Stomach (tissue), 4 donors: ENCODE measurements at regions not wholly inside any gene's neighbourhood (a gene's known extent, or its start where the extent isn't known, plus 50 kb on each side); places are given as distances from the start of the nearest gene placed in this dataset.

Experiments
- EP300 ChIP-seq: sonication (generic); formaldehyde crosslinking; IDR thresholded peaks from one replicate; pipeline ENCODE4 v1.6.1; 2017; ENCODE audit warnings: antibody characterized with exemption
- POLR2A ChIP-seq, 4 donors: fragments of 450-650 bp; IDR thresholded peaks; one replicate each; pipeline ENCODE4 v1.6.1; 2016; ENCODE audit warnings: antibody characterized with exemption in 4 of 4, control low read depth in 2 of 4, mild to moderate bottlenecking in 1 of 4, moderate library complexity in 1 of 4
- POLR2AphosphoS5 ChIP-seq, 3 donors: sonication (generic); formaldehyde crosslinking; IDR thresholded peaks; one replicate each; pipeline ENCODE4 v1.6.1; 2016; ENCODE audit warnings: antibody characterized with exemption in 3 of 3
- TF ChIP-seq, protein P1 (sequence below), 7 experiments: fragments of 450-650 bp in 4 of 7; fragments of 200-600 bp in 3 of 7; sonication (generic) in 3 of 7; IDR thresholded peaks; one replicate each; pipeline ENCODE4 v1.5.1; 2016 to 2019; ENCODE audit warnings: antibody characterized with exemption in 7 of 7, control low read depth in 2 of 7, mild to moderate bottlenecking in 1 of 7

DNA sequence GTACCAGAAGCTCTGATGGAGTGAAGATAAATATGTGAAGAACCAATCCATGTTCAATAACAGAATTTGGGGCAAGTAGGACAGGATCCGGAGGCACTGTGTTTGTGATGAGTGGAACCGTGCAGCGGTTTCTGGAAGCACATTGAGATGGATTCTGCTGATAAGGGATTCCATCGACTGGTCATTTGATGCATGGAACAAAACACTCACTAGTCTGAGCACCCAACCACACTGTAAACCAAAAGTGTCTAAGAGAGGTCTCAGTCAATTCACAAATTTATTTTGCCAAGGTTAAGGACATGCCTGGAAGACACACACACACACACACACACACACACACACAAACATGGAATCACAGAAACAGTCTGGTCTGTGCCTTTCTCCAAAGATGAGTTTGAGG is 459.5 kb downstream of the FBXO15 start:
- no peak for TF ChIP-seq POLR2A (IDR thresholded peaks at IDR 0.05)
- TF ChIP-seq, protein P1, sequence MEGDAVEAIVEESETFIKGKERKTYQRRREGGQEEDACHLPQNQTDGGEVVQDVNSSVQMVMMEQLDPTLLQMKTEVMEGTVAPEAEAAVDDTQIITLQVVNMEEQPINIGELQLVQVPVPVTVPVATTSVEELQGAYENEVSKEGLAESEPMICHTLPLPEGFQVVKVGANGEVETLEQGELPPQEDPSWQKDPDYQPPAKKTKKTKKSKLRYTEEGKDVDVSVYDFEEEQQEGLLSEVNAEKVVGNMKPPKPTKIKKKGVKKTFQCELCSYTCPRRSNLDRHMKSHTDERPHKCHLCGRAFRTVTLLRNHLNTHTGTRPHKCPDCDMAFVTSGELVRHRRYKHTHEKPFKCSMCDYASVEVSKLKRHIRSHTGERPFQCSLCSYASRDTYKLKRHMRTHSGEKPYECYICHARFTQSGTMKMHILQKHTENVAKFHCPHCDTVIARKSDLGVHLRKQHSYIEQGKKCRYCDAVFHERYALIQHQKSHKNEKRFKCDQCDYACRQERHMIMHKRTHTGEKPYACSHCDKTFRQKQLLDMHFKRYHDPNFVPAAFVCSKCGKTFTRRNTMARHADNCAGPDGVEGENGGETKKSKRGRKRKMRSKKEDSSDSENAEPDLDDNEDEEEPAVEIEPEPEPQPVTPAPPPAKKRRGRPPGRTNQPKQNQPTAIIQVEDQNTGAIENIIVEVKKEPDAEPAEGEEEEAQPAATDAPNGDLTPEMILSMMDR (IDR thresholded peaks at IDR 0.05): no peak
- no peak for TF ChIP-seq POLR2AphosphoS5 (IDR thresholded peaks at IDR 0.05)
- no peak for TF ChIP-seq EP300
